ENCODE measurements at regions not wholly inside any gene's neighbourhood (a gene's known extent, or its start where the extent isn't known, plus 50 kb on each side); places are given as distances from the start of the nearest gene placed in this dataset.

DNA sequence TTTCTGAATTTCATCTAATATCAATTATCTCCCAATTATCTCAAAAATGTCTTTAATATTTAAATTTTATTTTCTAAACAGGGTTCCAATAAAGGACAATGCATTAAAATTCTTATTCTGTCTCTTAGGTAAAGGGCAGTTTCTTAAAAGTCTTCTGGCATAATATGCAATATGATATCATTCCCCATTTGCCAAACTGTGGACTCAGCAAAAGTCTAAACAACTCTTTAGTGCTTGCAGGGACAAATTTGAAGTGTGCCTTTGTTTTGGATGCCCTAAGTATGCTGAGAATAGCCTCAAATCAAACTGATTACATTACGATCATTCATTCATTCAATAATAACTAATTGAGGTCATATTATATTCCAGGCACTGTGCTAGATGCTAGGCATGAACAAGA is 281.0 kb upstream of the KIRREL3 start:
- TF ChIP-seq, protein P1, sequence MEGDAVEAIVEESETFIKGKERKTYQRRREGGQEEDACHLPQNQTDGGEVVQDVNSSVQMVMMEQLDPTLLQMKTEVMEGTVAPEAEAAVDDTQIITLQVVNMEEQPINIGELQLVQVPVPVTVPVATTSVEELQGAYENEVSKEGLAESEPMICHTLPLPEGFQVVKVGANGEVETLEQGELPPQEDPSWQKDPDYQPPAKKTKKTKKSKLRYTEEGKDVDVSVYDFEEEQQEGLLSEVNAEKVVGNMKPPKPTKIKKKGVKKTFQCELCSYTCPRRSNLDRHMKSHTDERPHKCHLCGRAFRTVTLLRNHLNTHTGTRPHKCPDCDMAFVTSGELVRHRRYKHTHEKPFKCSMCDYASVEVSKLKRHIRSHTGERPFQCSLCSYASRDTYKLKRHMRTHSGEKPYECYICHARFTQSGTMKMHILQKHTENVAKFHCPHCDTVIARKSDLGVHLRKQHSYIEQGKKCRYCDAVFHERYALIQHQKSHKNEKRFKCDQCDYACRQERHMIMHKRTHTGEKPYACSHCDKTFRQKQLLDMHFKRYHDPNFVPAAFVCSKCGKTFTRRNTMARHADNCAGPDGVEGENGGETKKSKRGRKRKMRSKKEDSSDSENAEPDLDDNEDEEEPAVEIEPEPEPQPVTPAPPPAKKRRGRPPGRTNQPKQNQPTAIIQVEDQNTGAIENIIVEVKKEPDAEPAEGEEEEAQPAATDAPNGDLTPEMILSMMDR (conservative IDR thresholded peaks at IDR 0.05; ENCODE audit: low read length), result no peak
- no peak for TF ChIP-seq EZH2phosphoT487 (IDR thresholded peaks at IDR 0.05; ENCODE audit: borderline replicate concordance)
